SK-N-SH treated with all-trans-retinoic acid at 6 μM for 48 hours (cell line): ENCODE measurements at regions not wholly inside any gene's neighbourhood (a gene's known extent, or its start where the extent isn't known, plus 50 kb on each side); places are given as distances from the start of the nearest gene placed in this dataset.

Experiments used
- ARNTL ChIP-seq: fragments of 450-650 bp; formaldehyde crosslinking; IDR thresholded peaks from 2 replicates; pipeline ENCODE4 v1.5.0; 2020; ENCODE audit warnings: low read depth, mild to moderate bottlenecking, moderate library complexity, borderline replicate concordance
- BACH2 ChIP-seq: fragments of 250-450 bp; sonication (Bioruptor Pico); IDR thresholded peaks from 2 replicates; pipeline ENCODE4 v1.9.0; 2021; ENCODE audit warnings: mild to moderate bottlenecking, borderline replicate concordance
- CREB5 ChIP-seq: fragments of 250-450 bp; sonication (Bioruptor Pico); IDR thresholded peaks from 2 replicates; pipeline ENCODE4 v1.5.1; 2020; ENCODE audit warnings: low read depth, mild to moderate bottlenecking, moderate library complexity
- GLIS3 ChIP-seq: fragments of 250-450 bp; sonication (Bioruptor Pico); IDR thresholded peaks from 2 replicates; pipeline ENCODE4 v1.5.0; 2020; ENCODE audit warnings: mild to moderate bottlenecking, moderate library complexity
- ISL1 ChIP-seq: fragments of 250-450 bp; sonication (Bioruptor Pico); IDR thresholded peaks from 2 replicates; pipeline ENCODE4 v2.1.2; 2022; ENCODE audit warnings: mild to moderate bottlenecking, moderate library complexity
- PATZ1 ChIP-seq: fragments of 250-450 bp; sonication (Bioruptor Pico); IDR thresholded peaks from 2 replicates; pipeline ENCODE4 v1.8.0; 2020; ENCODE audit warnings: mild to moderate bottlenecking, moderate library complexity, borderline replicate concordance
- POU6F1 ChIP-seq: fragments of 250-450 bp; sonication (Bioruptor Pico); IDR thresholded peaks from 2 replicates; pipeline ENCODE4 v1.8.0; 2021; ENCODE audit warnings: low read depth, mild to moderate bottlenecking, moderate library complexity, borderline replicate concordance
- PPARA ChIP-seq: fragments of 250-450 bp; sonication (Bioruptor Pico); IDR thresholded peaks from 2 replicates; pipeline ENCODE4 v1.5.0; 2020; ENCODE audit warnings: mild to moderate bottlenecking, borderline replicate concordance
- TCF4 ChIP-seq: fragments of 250-450 bp; sonication (Bioruptor Pico); IDR thresholded peaks from 2 replicates; pipeline ENCODE4 v1.8.0; 2021; ENCODE audit warnings: mild to moderate bottlenecking, moderate library complexity, borderline replicate concordance
- ZC3H10 ChIP-seq: fragments of 250-450 bp; sonication (Bioruptor Pico); IDR thresholded peaks from 2 replicates; pipeline ENCODE4 v1.5.1; 2021; ENCODE audit warnings: mild to moderate bottlenecking, moderate library complexity
- ZFP3 ChIP-seq: fragments of 250-450 bp; sonication (Bioruptor Pico); IDR thresholded peaks from 2 replicates; pipeline ENCODE4 v1.5.0; 2020; ENCODE audit warnings: mild to moderate bottlenecking, moderate library complexity
- ZFP30 ChIP-seq: fragments of 450-650 bp; formaldehyde crosslinking; IDR thresholded peaks from 2 replicates; pipeline ENCODE4 v1.5.0; 2022; ENCODE audit warnings: mild to moderate bottlenecking, moderate library complexity
- ZNF565 ChIP-seq: fragments of 450-650 bp; formaldehyde crosslinking; conservative IDR thresholded peaks from 2 replicates; pipeline ENCODE4 v1.5.0; 2020; ENCODE audit warnings: low read depth, mild to moderate bottlenecking, moderate library complexity
- ZNF70 ChIP-seq: fragments of 450-650 bp; formaldehyde crosslinking; IDR thresholded peaks from 2 replicates; pipeline ENCODE4 v1.5.0; 2020; ENCODE audit warnings: mild to moderate bottlenecking, moderate library complexity

- TF ChIP-seq BACH2 (CRISPR knock-in tag) (no peak), ZFP3 (CRISPR knock-in tag) (no peak), ZFP30 (CRISPR knock-in tag) (no peak), ZNF70 (CRISPR knock-in tag) (no peak), PATZ1 (CRISPR knock-in tag) (no peak), POU6F1 (CRISPR knock-in tag) (no peak), CREB5 (CRISPR knock-in tag) (no peak), GLIS3 (CRISPR knock-in tag) (no peak), ARNTL (no peak), ZNF565 (CRISPR knock-in tag) (no peak), ISL1 (CRISPR knock-in tag) (no peak), ZC3H10 (CRISPR knock-in tag) (no peak), TCF4 (CRISPR knock-in tag) (no peak), PPARA (CRISPR knock-in tag) (no peak)
Observed at GRCh38 chr4:13276357-13276756, 207.8 kb downstream of the RAB28 start.
